ENCODE measurements at regions not wholly inside any gene's neighbourhood (a gene's known extent, or its start where the extent isn't known, plus 50 kb on each side); places are given as distances from the start of the nearest gene placed in this dataset.

- intact Hi-C loops (cut with micrococcal nuclease; ENCODE audit: unreplicated experiment), result no loop called here
- no peak for DNase-seq
- no peak overlapping the region for H2AFZ ChIP-seq
- BruUV-seq (replicated peaks), result no TSS peak
- no peaks in the 10 kb centered on the region for H3F3A ChIP-seq (ENCODE audit: insufficient read depth, low read depth)
- no peaks in the 10 kb centered on the region for H3K79me2 ChIP-seq (ENCODE audit: low read depth)
- CTCF ChIA-PET, result no interaction called here
- no peaks in the 10 kb centered on the region for H4K20me1 ChIP-seq (ENCODE audit: insufficient read depth)
- H3K9me3 ChIP-seq (ENCODE audit: insufficient read depth, low read depth), result no peaks in the 10 kb centered on the region
- TF ChIP-seq EZH2 (IDR thresholded peaks at IDR 0.05; ENCODE audit: low read depth), result no peak
- no peak for TF ChIP-seq CTCF (conservative IDR thresholded peaks at IDR 0.05)
- H3K27me3 ChIP-seq (ENCODE audit: insufficient read depth, low read depth), result no peaks in the 10 kb centered on the region
- H3K36me3 ChIP-seq (ENCODE audit: low read depth), result no peaks in the 10 kb centered on the region
- no peaks in the 10 kb centered on the region for H3K9me2 ChIP-seq (ENCODE audit: insufficient read depth)
- H3K4me1 ChIP-seq (replicated peaks; ENCODE audit: insufficient read depth), result no peaks in the 10 kb centered on the region
- no peak overlapping the region for H3K27ac ChIP-seq
- no peak overlapping the region for H3K4me2 ChIP-seq
- H3K4me3 ChIP-seq, result no peak overlapping the region
- POLR2A ChIA-PET (ENCODE audit: unreplicated experiment), result no interaction called here
These were observed 596.9 kb upstream of the ARPP21 start for GRCh38 chr3:35042210-35042991.

GRCh38 chr3:35043040-35043439 lies 596.3 kb upstream of the ARPP21 start:
- H3K36me3 ChIP-seq (ENCODE audit: low read depth), result no peaks in the 10 kb centered on the region
- ChIA-PET POLR2A (ENCODE audit: unreplicated experiment) (no interaction called here), CTCF (no interaction called here)
- no peaks in the 10 kb centered on the region for H3K9me2 ChIP-seq (ENCODE audit: insufficient read depth)
- DNase-seq, result no peak
- no peak overlapping the region for H3K4me3 ChIP-seq
- intact Hi-C loops (cut with micrococcal nuclease; ENCODE audit: unreplicated experiment), result no loop called here
- H3K4me2 ChIP-seq, result no peak overlapping the region
- TF ChIP-seq CTCF (conservative IDR thresholded peaks at IDR 0.05) (no peak), EZH2 (IDR thresholded peaks at IDR 0.05; ENCODE audit: low read depth) (no peak)
- H3K4me1 ChIP-seq (replicated peaks; ENCODE audit: insufficient read depth), result no peaks in the 10 kb centered on the region
- no peaks in the 10 kb centered on the region for H3K27me3 ChIP-seq (ENCODE audit: insufficient read depth, low read depth)
- no peaks in the 10 kb centered on the region for H3K9me3 ChIP-seq (ENCODE audit: insufficient read depth, low read depth)
- H4K20me1 ChIP-seq (ENCODE audit: insufficient read depth), result no peaks in the 10 kb centered on the region
- no peak overlapping the region for H3K27ac ChIP-seq
- H3K79me2 ChIP-seq (ENCODE audit: low read depth), result no peaks in the 10 kb centered on the region
- H3F3A ChIP-seq (ENCODE audit: insufficient read depth, low read depth), result no peaks in the 10 kb centered on the region
- H2AFZ ChIP-seq, result no peak overlapping the region
- BruUV-seq (replicated peaks), result no TSS peak

GRCh38 chr3:35044190-35044589 lies 595.1 kb upstream of the ARPP21 start:
- Histone ChIP-seq H3K27me3 (ENCODE audit: insufficient read depth, low read depth) (no peaks in the 10 kb centered on the region), H3K79me2 (ENCODE audit: low read depth) (no peaks in the 10 kb centered on the region), H2AFZ (no peak overlapping the region), H3K4me2 (no peak overlapping the region), H3K4me1 (replicated peaks; ENCODE audit: insufficient read depth) (no peaks in the 10 kb centered on the region), H3K9me2 (ENCODE audit: insufficient read depth) (no peaks in the 10 kb centered on the region), H3K9me3 (ENCODE audit: insufficient read depth, low read depth) (no peaks in the 10 kb centered on the region), H3K4me3 (no peak overlapping the region), H4K20me1 (ENCODE audit: insufficient read depth) (no peaks in the 10 kb centered on the region), H3F3A (ENCODE audit: insufficient read depth, low read depth) (no peaks in the 10 kb centered on the region), H3K27ac (no peak overlapping the region), H3K36me3 (ENCODE audit: low read depth) (no peaks in the 10 kb centered on the region)
- DNase-seq, result no peak
- intact Hi-C loops (cut with micrococcal nuclease; ENCODE audit: unreplicated experiment), result no loop called here
- no TSS peak for BruUV-seq (replicated peaks)
- TF ChIP-seq EZH2 (IDR thresholded peaks at IDR 0.05; ENCODE audit: low read depth), result no peak
- no peak for TF ChIP-seq CTCF (conservative IDR thresholded peaks at IDR 0.05)
- CTCF ChIA-PET, result no interaction called here
- POLR2A ChIA-PET (ENCODE audit: unreplicated experiment), result no interaction called here
